ENCODE measurements at regions not wholly inside any gene's neighbourhood (a gene's known extent, or its start where the extent isn't known, plus 50 kb on each side); places are given as distances from the start of the nearest gene placed in this dataset.
"Not testable (repeated sequence)": the region's sequence is repeated elsewhere in the genome, so short reads cannot be mapped to it uniquely, and the experiment has no call there.

DNA sequence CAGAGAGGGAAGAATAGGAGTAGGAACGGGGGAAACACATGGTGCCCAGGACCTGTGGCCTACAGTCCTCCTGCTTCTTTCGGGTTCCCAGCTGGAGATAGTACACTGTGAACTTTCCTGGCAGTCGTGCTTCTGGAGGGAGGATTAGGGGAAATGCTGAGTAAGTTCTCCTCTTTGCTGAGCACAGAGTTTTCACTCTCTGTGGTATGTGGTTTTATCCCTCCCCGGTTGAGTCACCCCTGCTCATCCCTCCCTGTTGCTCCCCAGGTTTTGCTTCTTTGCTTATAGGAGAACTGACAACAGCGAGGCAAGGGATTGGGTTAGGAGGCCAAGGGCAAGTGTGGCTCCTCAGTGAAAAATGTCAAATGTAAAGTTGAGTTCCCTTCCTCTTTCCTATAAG lies 122.9 kb downstream of the OR4M2 start:
- TF ChIP-seq TARDBP (IDR thresholded peaks at IDR 0.05); SUZ12 (IDR thresholded peaks at IDR 0.05); SP1 (IDR thresholded peaks at IDR 0.05); CTBP1 (IDR thresholded peaks at IDR 0.05; ENCODE audit: borderline replicate concordance); ELF4 (IDR thresholded peaks at IDR 0.05); BHLHE40 (IDR thresholded peaks at IDR 0.05; ENCODE audit: borderline replicate concordance); FOXA1 (IDR thresholded peaks at IDR 0.05); FOXK2 (IDR thresholded peaks at IDR 0.05); ZNF384 (IDR thresholded peaks at IDR 0.05); FOXM1 (IDR thresholded peaks at IDR 0.05; ENCODE audit: borderline replicate concordance); ARNT (IDR thresholded peaks at IDR 0.05): not testable (repeated sequence)
- TF ChIP-seq, protein P1, sequence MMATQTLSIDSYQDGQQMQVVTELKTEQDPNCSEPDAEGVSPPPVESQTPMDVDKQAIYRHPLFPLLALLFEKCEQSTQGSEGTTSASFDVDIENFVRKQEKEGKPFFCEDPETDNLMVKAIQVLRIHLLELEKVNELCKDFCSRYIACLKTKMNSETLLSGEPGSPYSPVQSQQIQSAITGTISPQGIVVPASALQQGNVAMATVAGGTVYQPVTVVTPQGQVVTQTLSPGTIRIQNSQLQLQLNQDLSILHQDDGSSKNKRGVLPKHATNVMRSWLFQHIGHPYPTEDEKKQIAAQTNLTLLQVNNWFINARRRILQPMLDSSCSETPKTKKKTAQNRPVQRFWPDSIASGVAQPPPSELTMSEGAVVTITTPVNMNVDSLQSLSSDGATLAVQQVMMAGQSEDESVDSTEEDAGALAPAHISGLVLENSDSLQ (IDR thresholded peaks at IDR 0.05), result not testable (repeated sequence)

All from HEK293T (cell line).